T-cell (primary cell): ENCODE measurements at regions not wholly inside any gene's neighbourhood (a gene's known extent, or its start where the extent isn't known, plus 50 kb on each side); places are given as distances from the start of the nearest gene placed in this dataset.

Experiments
- ATAC-seq, 4 experiments: fragments of 200-7000 bp in 3 of 4; fragments of 150-1000 bp in 1 of 4; cut with Tn5 transposase; replicated peaks in 1 of 4; 1 replicate in 3 of 4; 2 replicates in 1 of 4; pipeline ENCODE4 v1.10.0; 2021; ENCODE audit warnings: moderate library complexity in 3 of 4, mild to moderate bottlenecking in 2 of 4, moderate number of reproducible peaks in 1 of 4
- CTCF ChIA-PET, 2 donors: fragments of 300-600 bp; sonication (Branson Sonifier 250); formaldehyde crosslinking; loops; one replicate each; lab custom pipeline; 2022; ENCODE audit warnings: antibody characterized with exemption in 2 of 2; lab: Charles Lee
- POLR2A ChIA-PET, 2 donors: fragments of 300-600 bp; sonication (Branson Sonifier 250); formaldehyde crosslinking; loops; one replicate each; lab custom pipeline; 2022; ENCODE audit warnings: antibody characterized with exemption in 2 of 2; lab: Charles Lee
- DNase-seq, 35 experiments: peaks; one replicate each; pipeline versions ENCODE4 v3.0.0 to v3.0.0-alpha.2; 2013 to 2023
- H3K27ac ChIP-seq: one replicate; pipeline ENCODE4 v1.5.1; 2013; ENCODE audit warnings: low read length
- H3K27me3 ChIP-seq, 2 experiments: replicated peaks in 1 of 2; 1 replicate in 1 of 2; 2 replicates in 1 of 2; pipeline versions ENCODE4 v1.6.1 to v1.7.0; 2013; ENCODE audit warnings: low read length in 1 of 2, mixed read lengths in 1 of 2; ENCODE audit not compliant: control insufficient read depth in 2 of 2, insufficient read depth in 2 of 2; ENCODE audit errors: extremely low read depth in 1 of 2
- H3K36me3 ChIP-seq, 2 donors: 1 replicate in 1 of 2; 2 replicates in 1 of 2; pipeline versions ENCODE4 v1.6.1 to v1.7.0; 2013; ENCODE audit warnings: low read length in 1 of 2; ENCODE audit not compliant: control insufficient read depth in 2 of 2, insufficient read depth in 1 of 2; ENCODE audit errors: extremely low read depth in 1 of 2
- H3K4me1 ChIP-seq, 2 experiments: 1 replicate in 1 of 2; 2 replicates in 1 of 2; pipeline versions ENCODE4 v1.6.1 to v1.7.0; 2013; ENCODE audit warnings: low read length in 2 of 2, mixed read lengths in 1 of 2; ENCODE audit not compliant: insufficient read depth in 2 of 2, control insufficient read depth in 1 of 2; ENCODE audit errors: extremely low read depth in 1 of 2
- H3K4me3 ChIP-seq, 2 donors: 1 replicate in 1 of 2; 2 replicates in 1 of 2; pipeline versions ENCODE4 v1.5.1 to v1.7.0; 2013; ENCODE audit warnings: mild to moderate bottlenecking in 2 of 2, low read length in 1 of 2, moderate library complexity in 1 of 2; ENCODE audit not compliant: control insufficient read depth in 1 of 2; ENCODE audit errors: extremely low read depth in 1 of 2
- H3K9me3 ChIP-seq: 2 replicates; pipeline ENCODE4 v1.7.0; 2013
- H3K27ac Mint-ChIP-seq, 2 donors: one replicate each; pipeline ENCODE4 v1.8.0; 2020 to 2021; ENCODE audit warnings: mild to moderate bottlenecking in 2 of 2, mixed read lengths in 2 of 2
- H3K27me3 Mint-ChIP-seq, 2 donors: one replicate each; pipeline ENCODE4 v1.8.0; 2021 to 2022; ENCODE audit warnings: mixed read lengths in 2 of 2
- H3K36me3 Mint-ChIP-seq: one replicate; pipeline ENCODE4 v1.8.0; 2021; ENCODE audit warnings: mixed read lengths
- H3K4me1 Mint-ChIP-seq, 3 donors: one replicate each; pipeline ENCODE4 v1.8.0; 2020 to 2022; ENCODE audit warnings: mixed read lengths in 3 of 3, mild to moderate bottlenecking in 1 of 3
- H3K4me3 Mint-ChIP-seq, 3 donors: one replicate each; pipeline ENCODE4 v1.8.0; 2020 to 2022; ENCODE audit warnings: mild to moderate bottlenecking in 3 of 3, mixed read lengths in 3 of 3, moderate library complexity in 3 of 3
- H3K9me3 Mint-ChIP-seq, 3 donors: one replicate each; pipeline ENCODE4 v1.8.0; 2020 to 2022; ENCODE audit warnings: mixed read lengths in 3 of 3
- WGBS: methylation state at CpG from one replicate; pipeline ENCODE4 v1.1.5; 2013; ENCODE audit warnings: missing lambda C conversion rate; ENCODE audit not compliant: insufficient coverage; 5-methylcytosine and 5-hydroxymethylcytosine counted together

GRCh38 chr2:199144036-199144435 lies 313.7 kb downstream of the SATB2 start:
- Mint-ChIP-seq H3K27ac (no peak overlapping the region), H3K27me3 (no peaks in the 10 kb centered on the region), H3K36me3 (no peaks in the 10 kb centered on the region), H3K9me3 (peaks cover 0 to 11% (median 3%) of the 10 kb centered on the region in 3 donors), H3K4me3 (no peak overlapping the region), H3K4me1 (no peaks in the 10 kb centered on the region)
- H3K27ac ChIP-seq = no peak overlapping the region
- no peak overlapping the region for H3K4me3 ChIP-seq
- DNase-seq = no peak
- no peaks in the 10 kb centered on the region for H3K9me3 ChIP-seq
- POLR2A ChIA-PET = no interaction called here
- no peaks in the 10 kb centered on the region for H3K27me3 ChIP-seq
- H3K4me1 ChIP-seq = no peaks in the 10 kb centered on the region
- H3K36me3 ChIP-seq = no peaks in the 10 kb centered on the region
- no peak for ATAC-seq
- no CpG with 5 or more reads among the region's 1 CpG for WGBS
- CTCF ChIA-PET = no interaction called here

DNA sequence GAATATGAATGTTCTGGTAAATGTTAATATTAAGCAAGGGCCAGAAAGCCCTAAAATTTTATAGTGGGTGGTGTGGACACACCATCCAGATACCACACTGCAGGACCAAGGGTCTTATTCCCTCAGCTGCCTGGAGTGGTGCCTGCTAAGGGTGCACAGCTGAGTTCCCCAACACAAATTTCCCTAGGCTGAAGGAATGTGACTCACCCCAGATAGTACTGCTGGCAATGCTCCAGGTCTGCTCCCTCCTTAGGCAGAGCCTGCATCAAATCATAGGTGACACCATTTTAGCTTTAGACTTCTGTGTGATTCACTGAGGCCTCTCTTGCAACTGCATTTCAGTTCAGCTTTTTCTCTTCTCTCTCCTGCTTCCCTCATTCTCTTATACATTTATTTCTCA lies 321.1 kb downstream of the SATB2 start:
- no peaks in the 10 kb centered on the region for H3K9me3 ChIP-seq
- H3K4me3 Mint-ChIP-seq = no peak overlapping the region
- no peak for DNase-seq
- no peak overlapping the region for H3K4me3 ChIP-seq
- H3K27ac Mint-ChIP-seq = no peak overlapping the region
- no peaks in the 10 kb centered on the region for H3K36me3 ChIP-seq
- H3K9me3 Mint-ChIP-seq = peaks cover 0 to 12% (median 3%) of the 10 kb centered on the region in 3 donors
- no peak for ATAC-seq
- CTCF ChIA-PET = no interaction called here
- no peaks in the 10 kb centered on the region for H3K27me3 Mint-ChIP-seq
- no peaks in the 10 kb centered on the region for H3K4me1 ChIP-seq
- no peaks in the 10 kb centered on the region for H3K4me1 Mint-ChIP-seq
- POLR2A ChIA-PET = no interaction called here
- no peaks in the 10 kb centered on the region for H3K27me3 ChIP-seq
- no peak overlapping the region for H3K27ac ChIP-seq
- H3K36me3 Mint-ChIP-seq = no peaks in the 10 kb centered on the region

DNA sequence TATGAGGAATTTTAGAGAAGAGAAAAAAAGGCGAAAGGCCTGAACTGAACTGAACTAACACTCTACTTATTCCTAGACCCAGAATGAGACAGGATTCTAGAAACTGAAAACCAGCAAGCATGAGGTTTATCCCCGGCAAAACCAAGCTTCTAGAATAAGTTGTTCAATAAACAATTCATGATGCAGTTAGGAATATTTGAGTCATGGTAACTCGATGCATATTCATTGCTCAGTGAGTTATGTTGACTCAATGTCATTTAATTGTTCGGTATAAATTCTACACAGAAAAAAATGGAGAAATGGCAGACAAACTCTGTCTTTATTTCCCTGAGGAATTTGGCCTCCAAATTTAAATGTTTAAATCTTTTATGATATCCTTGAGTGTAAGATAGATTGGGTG lies 321.5 kb downstream of the SATB2 start:
- DNase-seq = no peak
- Histone ChIP-seq H3K27me3 (no peaks in the 10 kb centered on the region), H3K4me1 (no peaks in the 10 kb centered on the region), H3K27ac (no peak overlapping the region), H3K4me3 (no peak overlapping the region), H3K36me3 (no peaks in the 10 kb centered on the region), H3K9me3 (no peaks in the 10 kb centered on the region)
- no peak overlapping the region for H3K27ac Mint-ChIP-seq
- CTCF ChIA-PET = no interaction called here
- WGBS = no CpG with 5 or more reads among the region's 4 CpGs
- H3K9me3 Mint-ChIP-seq = peaks cover 0 to 12% (median 3%) of the 10 kb centered on the region in 3 donors
- H3K4me1 Mint-ChIP-seq = no peaks in the 10 kb centered on the region
- no peak for ATAC-seq
- no peak overlapping the region for H3K4me3 Mint-ChIP-seq
- no peaks in the 10 kb centered on the region for H3K36me3 Mint-ChIP-seq
- H3K27me3 Mint-ChIP-seq = no peaks in the 10 kb centered on the region
- POLR2A ChIA-PET = no interaction called here

- ATAC-seq (no peak), DNase-seq (no peak)
- H3K27ac ChIP-seq = no peak overlapping the region
- no peak overlapping the region for H3K4me3 ChIP-seq
- H3K9me3 Mint-ChIP-seq = peaks cover 0 to 6% (median 0%) of the 10 kb centered on the region in 3 donors
- no peaks in the 10 kb centered on the region for H3K27me3 Mint-ChIP-seq
- H3K4me3 Mint-ChIP-seq = no peak overlapping the region
- H3K9me3 ChIP-seq = no peaks in the 10 kb centered on the region
- H3K27ac Mint-ChIP-seq = no peak overlapping the region
- H3K4me1 ChIP-seq = no peaks in the 10 kb centered on the region
- CTCF ChIA-PET = interaction anchor here in 1 of 2 donors (0.7 kb wide), 1 partner anchor 10 kb away, joined by 6 read pairs; no protein-coding TSS in a partner anchor
- H3K27me3 ChIP-seq = no peaks in the 10 kb centered on the region
- POLR2A ChIA-PET = no interaction called here
- no peaks in the 10 kb centered on the region for H3K36me3 ChIP-seq
- no peaks in the 10 kb centered on the region for H3K36me3 Mint-ChIP-seq
- H3K4me1 Mint-ChIP-seq = no peaks in the 10 kb centered on the region
- no CpG with 5 or more reads among the region's 3 CpGs for WGBS
Measured at GRCh38 chr2:199131876-199132275, 325.9 kb downstream of the SATB2 start.

DNA sequence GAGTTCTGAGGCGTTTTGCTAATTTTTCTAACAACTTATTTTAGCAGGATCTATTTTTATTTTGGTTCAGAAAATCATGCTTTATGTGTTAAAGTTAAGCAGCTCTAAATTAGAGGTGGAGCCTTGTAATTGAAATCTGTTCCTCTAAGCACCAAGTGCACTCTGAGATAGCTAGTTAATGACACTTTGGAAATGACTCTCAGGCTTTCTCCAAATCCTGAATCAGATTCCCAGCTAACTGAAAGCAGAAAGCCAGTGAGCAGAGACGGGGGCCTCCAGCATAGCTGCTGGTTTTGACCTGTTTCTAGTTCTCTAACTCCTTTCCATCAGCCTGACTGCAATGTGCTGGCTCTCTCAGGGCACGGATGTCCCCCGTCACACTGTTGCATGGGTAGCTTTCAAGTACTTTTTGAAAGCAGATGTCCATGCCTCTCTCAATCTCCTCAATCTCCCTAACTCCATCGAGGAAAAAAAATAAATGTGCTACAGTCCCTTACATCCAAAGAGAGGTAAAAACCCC lies 326.5 kb downstream of the SATB2 start:
- Histone ChIP-seq H3K4me1 (no peaks in the 10 kb centered on the region), H3K4me3 (no peak overlapping the region), H3K9me3 (no peaks in the 10 kb centered on the region), H3K36me3 (no peaks in the 10 kb centered on the region), H3K27ac (no peak overlapping the region), H3K27me3 (no peaks in the 10 kb centered on the region)
- Mint-ChIP-seq H3K4me3 (no peak overlapping the region), H3K36me3 (no peaks in the 10 kb centered on the region), H3K27me3 (no peaks in the 10 kb centered on the region), H3K9me3 (peaks cover 0 to 5% (median 0%) of the 10 kb centered on the region in 3 donors), H3K27ac (no peak overlapping the region), H3K4me1 (no peaks in the 10 kb centered on the region)
- no peak for ATAC-seq
- POLR2A ChIA-PET = no interaction called here
- CTCF ChIA-PET = no interaction called here
- WGBS = 53% methylated on average over 3 of the region's 5 CpGs
- no peak for DNase-seq

- no peak overlapping the region for H3K4me3 ChIP-seq
- Mint-ChIP-seq H3K4me1 (no peaks in the 10 kb centered on the region), H3K9me3 (peaks cover 0 to 5% (median 0%) of the 10 kb centered on the region in 3 donors), H3K27me3 (no peaks in the 10 kb centered on the region), H3K4me3 (no peak overlapping the region), H3K36me3 (no peaks in the 10 kb centered on the region), H3K27ac (no peak overlapping the region)
- H3K4me1 ChIP-seq = no peaks in the 10 kb centered on the region
- no peak overlapping the region for H3K27ac ChIP-seq
- no peaks in the 10 kb centered on the region for H3K27me3 ChIP-seq
- POLR2A ChIA-PET = interaction anchor here in 1 of 2 donors (0.5 kb wide), 1 partner anchor 156 kb away, joined by 4 read pairs; no protein-coding TSS in a partner anchor
- H3K36me3 ChIP-seq = no peaks in the 10 kb centered on the region
- ATAC-seq (no peak), DNase-seq (no peak)
- no peaks in the 10 kb centered on the region for H3K9me3 ChIP-seq
- CTCF ChIA-PET = no interaction called here
- WGBS = no CpG with 5 or more reads among the region's 3 CpGs
Measured at GRCh38 chr2:199130501-199130900, 327.2 kb downstream of the SATB2 start.
